ENCODE measurements at regions not wholly inside any gene's neighbourhood (a gene's known extent, or its start where the extent isn't known, plus 50 kb on each side); places are given as distances from the start of the nearest gene placed in this dataset.
"Not testable (repeated sequence)": the region's sequence is repeated elsewhere in the genome, so short reads cannot be mapped to it uniquely, and the experiment has no call there.

DNA sequence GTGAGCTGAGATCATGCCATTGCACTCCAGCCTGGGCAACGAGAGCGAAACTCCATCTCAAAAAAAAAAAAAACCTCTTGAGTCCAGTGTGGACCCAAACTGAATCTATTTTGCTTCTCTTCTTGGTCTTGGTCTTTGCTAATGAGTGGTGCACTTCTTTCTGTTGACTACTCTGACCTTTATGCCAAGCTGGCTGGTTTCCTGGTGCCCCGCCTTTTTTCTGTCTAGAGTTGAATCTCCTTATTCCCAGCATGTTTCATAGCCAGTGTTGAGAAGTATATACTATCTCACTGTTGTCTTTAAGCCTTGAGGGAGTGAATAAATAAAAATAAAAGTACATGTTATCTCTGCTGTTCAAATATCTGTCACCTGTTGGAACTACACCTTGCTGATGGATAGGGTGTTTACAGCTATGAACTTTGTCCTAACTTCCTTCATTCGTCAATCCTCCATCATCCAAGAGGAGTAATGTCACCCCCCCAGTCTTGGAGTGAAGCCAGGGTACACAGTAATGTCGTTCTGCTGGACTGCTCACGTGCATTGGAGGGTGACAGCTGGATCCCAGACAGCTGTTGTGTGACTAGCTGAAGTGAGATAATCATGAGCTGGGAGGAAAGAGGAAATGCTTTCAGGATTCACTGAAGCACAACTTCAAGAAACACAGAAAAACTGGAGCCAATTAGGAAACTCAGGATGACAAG lies 99.3 kb upstream of the PRKG2 start:
- peak; percentile 54 for DNase-seq

GRCh38 chr4:81307991-81308390 lies 93.0 kb upstream of the PRKG2 start:
- no peak for DNase-seq

GRCh38 chr4:81304871-81305270 lies 89.8 kb upstream of the PRKG2 start:
- no peak for DNase-seq

- DNase-seq, result not testable (repeated sequence)
Observed at GRCh38 chr4:81300352-81300751, 85.3 kb upstream of the PRKG2 start.

DNA sequence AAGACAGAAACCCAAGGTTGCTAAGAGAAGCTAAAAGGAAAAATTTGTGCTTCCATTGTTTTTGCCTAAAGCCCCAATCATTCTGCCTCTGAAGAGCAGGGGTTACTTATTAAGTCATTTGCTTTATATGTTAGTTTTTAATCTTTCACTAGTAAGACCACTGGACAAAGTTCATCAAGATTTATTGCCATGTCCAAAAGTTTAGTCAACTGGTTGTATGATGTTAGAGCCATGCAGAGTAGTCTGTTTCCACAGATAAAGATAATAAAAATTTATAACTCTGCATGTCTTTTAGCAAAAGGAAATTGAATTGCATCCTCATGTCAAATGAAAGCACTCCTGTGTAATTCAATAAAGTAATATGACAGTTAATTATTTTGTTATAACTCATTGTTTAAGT lies 75.8 kb upstream of the PRKG2 start:
- DNase-seq, result no peak

DNA sequence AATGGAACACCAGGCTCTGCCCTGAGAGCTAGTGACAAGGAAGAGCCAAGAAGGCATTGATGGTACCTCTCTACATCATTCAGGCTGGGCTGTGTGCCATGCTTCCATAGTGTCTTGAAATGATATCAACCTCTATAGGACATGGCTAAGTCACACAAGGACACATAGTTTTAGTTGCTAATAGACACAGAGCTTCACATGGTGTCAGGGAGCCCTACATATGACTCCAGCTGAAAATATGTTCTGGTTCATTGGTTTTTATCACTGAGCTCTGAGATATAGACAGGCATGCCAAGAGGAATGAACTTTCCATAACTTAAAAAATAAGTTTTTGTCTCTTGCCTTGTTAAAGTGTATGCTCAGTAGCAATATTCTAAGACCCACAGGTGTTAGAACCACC lies 72.1 kb upstream of the PRKG2 start:
- DNase-seq, result no peak

- DNase-seq, result no peak
Observed at GRCh38 chr4:81282131-81282530, 67.1 kb upstream of the PRKG2 start.

DNA sequence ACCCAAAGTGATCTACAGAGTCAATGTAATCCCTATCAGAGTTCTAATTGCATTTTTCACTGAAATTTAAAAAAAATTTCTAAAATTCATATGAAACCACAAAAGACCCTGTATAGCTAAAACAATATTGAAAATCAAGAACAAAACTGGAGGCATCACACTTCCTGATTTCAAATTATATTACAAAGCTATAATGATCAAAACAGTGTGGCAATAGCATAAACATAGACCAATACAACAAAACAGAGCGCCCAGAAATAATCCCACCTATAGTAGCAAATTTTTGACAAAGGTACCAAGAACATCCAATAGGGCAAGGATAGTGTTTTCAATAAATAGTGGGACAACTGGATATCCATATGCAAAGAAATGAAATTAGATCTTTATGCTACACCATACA lies 59.4 kb upstream of the PRKG2 start:
- no peak for DNase-seq

GRCh38 chr4:81272671-81273070 lies 57.6 kb upstream of the PRKG2 start:
- DNase-seq, result no peak
